ENCODE measurements at regions not wholly inside any gene's neighbourhood (a gene's known extent, or its start where the extent isn't known, plus 50 kb on each side); places are given as distances from the start of the nearest gene placed in this dataset.

- Mint-ChIP-seq H3K27ac (ENCODE audit: unreplicated experiment) (no peak overlapping the region), H3K9me3 (ENCODE audit: unreplicated experiment) (peaks cover 7% of the 10 kb centered on the region), H3K4me1 (ENCODE audit: low read depth, unreplicated experiment) (peaks cover 5% of the 10 kb centered on the region), H3K27me3 (ENCODE audit: low read depth, unreplicated experiment) (no peaks in the 10 kb centered on the region), H3K4me3 (ENCODE audit: unreplicated experiment) (no peak overlapping the region), H3K36me3 (ENCODE audit: low read depth, unreplicated experiment) (no peaks in the 10 kb centered on the region)
- H2AFZ ChIP-seq (ENCODE audit: low read depth, low read length) = no peak overlapping the region
- H3K27me3 ChIP-seq (ENCODE audit: insufficient read depth, low read length) = no peaks in the 10 kb centered on the region
- TF ChIP-seq CTCF (IDR thresholded peaks at IDR 0.05; ENCODE audit: insufficient read depth, low read depth, low read length) = no peak
- TF ChIP-seq EZH2 (IDR thresholded peaks at IDR 0.05; ENCODE audit: insufficient read depth, low read length) = no peak
- no peaks in the 10 kb centered on the region for H3K36me3 ChIP-seq (ENCODE audit: insufficient read depth, low read length)
- no peak overlapping the region for H3K4me3 ChIP-seq (ENCODE audit: insufficient read depth, low read depth, low read length)
- no peaks in the 10 kb centered on the region for H3K79me2 ChIP-seq (ENCODE audit: insufficient read depth, low read length)
- peaks cover 6% of the 10 kb centered on the region for H3K9me3 ChIP-seq (ENCODE audit: insufficient read depth, low read depth, low read length)
- H3K9ac ChIP-seq (ENCODE audit: low read length) = no peak overlapping the region
- FAIRE-seq = no peak
- H4K20me1 ChIP-seq (ENCODE audit: insufficient read depth, low read length) = no peaks in the 10 kb centered on the region
- peaks cover 3% of the 10 kb centered on the region for H3K4me1 ChIP-seq (ENCODE audit: insufficient read depth, low read length)
- peak; percentile 18 for DNase-seq (ENCODE audit: low read depth)
- no peak overlapping the region for H3K4me2 ChIP-seq (ENCODE audit: low read length)
- no peak overlapping the region for H3K27ac ChIP-seq (ENCODE audit: low read depth, low read length)
Measured at GRCh38 chr17:69972251-69972650, 102.8 kb upstream of the KCNJ16 start.

GRCh38 chr17:69975808-69976207 is 99.2 kb upstream of the KCNJ16 start:
- Mint-ChIP-seq H3K27me3 (ENCODE audit: low read depth, unreplicated experiment) (no peaks in the 10 kb centered on the region), H3K4me1 (ENCODE audit: low read depth, unreplicated experiment) (peaks cover 8% of the 10 kb centered on the region), H3K4me3 (ENCODE audit: unreplicated experiment) (no peak overlapping the region), H3K27ac (ENCODE audit: unreplicated experiment) (no peak overlapping the region), H3K9me3 (ENCODE audit: unreplicated experiment) (peaks cover 7% of the 10 kb centered on the region), H3K36me3 (ENCODE audit: low read depth, unreplicated experiment) (no peaks in the 10 kb centered on the region)
- DNase-seq (ENCODE audit: low read depth) (no peak), FAIRE-seq (no peak)
- H4K20me1 ChIP-seq (ENCODE audit: insufficient read depth, low read length) = no peaks in the 10 kb centered on the region
- H3K9ac ChIP-seq (ENCODE audit: low read length) = no peak overlapping the region
- H2AFZ ChIP-seq (ENCODE audit: low read depth, low read length) = no peak overlapping the region
- peaks cover 6% of the 10 kb centered on the region for H3K9me3 ChIP-seq (ENCODE audit: insufficient read depth, low read depth, low read length)
- H3K27ac ChIP-seq (ENCODE audit: low read depth, low read length) = no peak overlapping the region
- no peaks in the 10 kb centered on the region for H3K36me3 ChIP-seq (ENCODE audit: insufficient read depth, low read length)
- no peak overlapping the region for H3K4me3 ChIP-seq (ENCODE audit: insufficient read depth, low read depth, low read length)
- H3K4me2 ChIP-seq (ENCODE audit: low read length) = no peak overlapping the region
- no peaks in the 10 kb centered on the region for H3K79me2 ChIP-seq (ENCODE audit: insufficient read depth, low read length)
- H3K4me1 ChIP-seq (ENCODE audit: insufficient read depth, low read length) = no peaks in the 10 kb centered on the region
- TF ChIP-seq CTCF (IDR thresholded peaks at IDR 0.05; ENCODE audit: insufficient read depth, low read depth, low read length) (no peak), EZH2 (IDR thresholded peaks at IDR 0.05; ENCODE audit: insufficient read depth, low read length) (no peak)
- H3K27me3 ChIP-seq (ENCODE audit: insufficient read depth, low read length) = no peaks in the 10 kb centered on the region

GRCh38 chr17:69978056-69978646 is 96.9 kb upstream of the KCNJ16 start:
- H3K27ac ChIP-seq (ENCODE audit: low read depth, low read length) = no peak overlapping the region
- H3K9ac ChIP-seq (ENCODE audit: low read length) = no peak overlapping the region
- no peaks in the 10 kb centered on the region for H3K36me3 ChIP-seq (ENCODE audit: insufficient read depth, low read length)
- Mint-ChIP-seq H3K27me3 (ENCODE audit: low read depth, unreplicated experiment) (no peaks in the 10 kb centered on the region), H3K9me3 (ENCODE audit: unreplicated experiment) (peaks cover 7% of the 10 kb centered on the region), H3K4me3 (ENCODE audit: unreplicated experiment) (no peak overlapping the region), H3K36me3 (ENCODE audit: low read depth, unreplicated experiment) (no peaks in the 10 kb centered on the region), H3K4me1 (ENCODE audit: low read depth, unreplicated experiment) (peaks cover 8% of the 10 kb centered on the region), H3K27ac (ENCODE audit: unreplicated experiment) (no peak overlapping the region)
- no peak overlapping the region for H3K4me3 ChIP-seq (ENCODE audit: insufficient read depth, low read depth, low read length)
- H3K79me2 ChIP-seq (ENCODE audit: insufficient read depth, low read length) = no peaks in the 10 kb centered on the region
- DNase-seq (ENCODE audit: low read depth) = no peak
- TF ChIP-seq EZH2 (IDR thresholded peaks at IDR 0.05; ENCODE audit: insufficient read depth, low read length) = no peak
- TF ChIP-seq CTCF (IDR thresholded peaks at IDR 0.05; ENCODE audit: insufficient read depth, low read depth, low read length) = no peak
- FAIRE-seq = no peak
- H3K9me3 ChIP-seq (ENCODE audit: insufficient read depth, low read depth, low read length) = peaks cover 6% of the 10 kb centered on the region
- H2AFZ ChIP-seq (ENCODE audit: low read depth, low read length) = no peak overlapping the region
- no peaks in the 10 kb centered on the region for H3K27me3 ChIP-seq (ENCODE audit: insufficient read depth, low read length)
- H4K20me1 ChIP-seq (ENCODE audit: insufficient read depth, low read length) = no peaks in the 10 kb centered on the region
- no peaks in the 10 kb centered on the region for H3K4me1 ChIP-seq (ENCODE audit: insufficient read depth, low read length)
- no peak overlapping the region for H3K4me2 ChIP-seq (ENCODE audit: low read length)

Data from astrocyte (in vitro differentiated cells and primary cell).